Testis (tissue), 2 donors: ENCODE measurements at regions not wholly inside any gene's neighbourhood (a gene's known extent, or its start where the extent isn't known, plus 50 kb on each side); places are given as distances from the start of the nearest gene placed in this dataset.

Source experiments
- DNase-seq: peaks from one replicate; pipeline ENCODE4 v3.0.0-alpha.2; 2019
- H3K27ac ChIP-seq, 2 donors: fragments of 200-600 bp; sonication (generic); one replicate each; pipeline ENCODE4 v1.5.1; 2019
- H3K27me3 ChIP-seq: fragments of 200-600 bp; sonication (generic); one replicate; pipeline ENCODE4 v1.5.1; 2019
- H3K36me3 ChIP-seq: fragments of 200-600 bp; sonication (generic); one replicate; pipeline ENCODE4 v1.5.1; 2017; ENCODE audit warnings: low read depth; ENCODE audit errors: missing control alignments
- H3K4me1 ChIP-seq: fragments of 200-600 bp; sonication (generic); one replicate; pipeline ENCODE4 v1.5.1; 2019
- H3K4me3 ChIP-seq, 2 donors: fragments of 200-600 bp; sonication (generic); one replicate each; pipeline ENCODE4 v1.5.1; 2017 to 2019
- H3K9me3 ChIP-seq: fragments of 200-600 bp; sonication (generic); one replicate; pipeline ENCODE4 v1.5.1; 2017
- CTCF ChIP-seq, 3 experiments: fragments of 450-650 bp in 2 of 3; fragments of 200-600 bp in 1 of 3; sonication (generic) in 1 of 3; IDR thresholded peaks; one replicate each; pipeline ENCODE4 v1.5.1; 2016 to 2019; ENCODE audit warnings: antibody characterized with exemption in 3 of 3, mild to moderate bottlenecking in 2 of 3, moderate library complexity in 1 of 3
- POLR2A ChIP-seq: fragments of 450-650 bp; IDR thresholded peaks from one replicate; pipeline ENCODE4 v1.6.1; 2017; ENCODE audit warnings: antibody characterized with exemption, mild to moderate bottlenecking, moderate library complexity
- WGBS, 2 donors: methylation state at CpG; one replicate each; pipeline ENCODE4 v1.1.5; 2018; 5-methylcytosine and 5-hydroxymethylcytosine counted together
- intact Hi-C: fragments of 100-400 bp; cut with DNase I; formaldehyde crosslinking; loops from one replicate; pipeline ENCODE4 v1.15.1; 2023; ENCODE audit warnings: low total_unique reads

GRCh38 chr12:125376422-125376821, 311.2 kb downstream of the AACS start:
- no peaks in the 10 kb centered on the region for H3K4me1 ChIP-seq
- H3K27ac ChIP-seq = no peak overlapping the region
- H3K9me3 ChIP-seq = no peaks in the 10 kb centered on the region
- H3K27me3 ChIP-seq = no peaks in the 10 kb centered on the region
- TF ChIP-seq CTCF (IDR thresholded peaks at IDR 0.05) (no peak), POLR2A (no peak)
- intact Hi-C loops = no loop called here
- H3K36me3 ChIP-seq = no peaks in the 10 kb centered on the region
- DNase-seq = no peak
- H3K4me3 ChIP-seq = no peak overlapping the region
- 64 to 75% methylated on average over 6 of the region's 6 CpGs for WGBS, 2 donors

- no peak for TF ChIP-seq CTCF (IDR thresholded peaks at IDR 0.05)
- TF ChIP-seq POLR2A = no peak
- H3K36me3 ChIP-seq = no peaks in the 10 kb centered on the region
- DNase-seq = no peak
- H3K4me3 ChIP-seq = no peak overlapping the region
- 96 to 97% methylated on average over 1 of the region's 1 CpG for WGBS, 2 donors
- H3K4me1 ChIP-seq = no peaks in the 10 kb centered on the region
- intact Hi-C loops = no loop called here
- no peak overlapping the region for H3K27ac ChIP-seq
- H3K27me3 ChIP-seq = no peaks in the 10 kb centered on the region
- no peaks in the 10 kb centered on the region for H3K9me3 ChIP-seq
These were observed 311.9 kb downstream of the AACS start for GRCh38 chr12:125377093-125377492.

- Histone ChIP-seq H3K4me1 (no peaks in the 10 kb centered on the region), H3K27ac (no peak overlapping the region), H3K36me3 (no peaks in the 10 kb centered on the region), H3K9me3 (no peaks in the 10 kb centered on the region), H3K27me3 (no peaks in the 10 kb centered on the region), H3K4me3 (no peak overlapping the region)
- 90 to 94% methylated on average over 4 of the region's 4 CpGs for WGBS, 2 donors
- intact Hi-C loops = no loop called here
- TF ChIP-seq POLR2A = no peak
- TF ChIP-seq CTCF (IDR thresholded peaks at IDR 0.05) = no peak
- no peak for DNase-seq
These were observed 316.1 kb downstream of the AACS start for GRCh38 chr12:125381373-125381772.

GRCh38 chr12:125382926-125383325, 317.7 kb downstream of the AACS start:
- 57 to 64% methylated on average over 4 of the region's 4 CpGs for WGBS, 2 donors

More at GRCh38 chr12:125382926-125383325, 317.7 kb downstream of the AACS start:
- DNase-seq = no peak
- no peaks in the 10 kb centered on the region for H3K27me3 ChIP-seq
- intact Hi-C loops = no loop called here
- no peaks in the 10 kb centered on the region for H3K36me3 ChIP-seq
- H3K9me3 ChIP-seq = no peaks in the 10 kb centered on the region
- no peaks in the 10 kb centered on the region for H3K4me1 ChIP-seq
- TF ChIP-seq CTCF (IDR thresholded peaks at IDR 0.05) (no peak), POLR2A (no peak)
- H3K4me3 ChIP-seq = no peak overlapping the region
- H3K27ac ChIP-seq = no peak overlapping the region
